Smooth muscle cell (in vitro differentiated cells): ENCODE measurements at regions not wholly inside any gene's neighbourhood (a gene's known extent, or its start where the extent isn't known, plus 50 kb on each side); places are given as distances from the start of the nearest gene placed in this dataset.

Source experiments
- DNase-seq: peaks from one replicate; lab custom pipeline; 2025; ENCODE audit not compliant: unreplicated experiment; lab: John Stamatoyannopoulos, UW
- H2AFZ ChIP-seq: fragments of 200-600 bp; sonication (generic); 2 replicates; pipeline ENCODE4 v1.6.0; 2016; ENCODE audit warnings: antibody characterized with exemption, low read depth, mild to moderate bottlenecking
- H3F3A ChIP-seq: fragments of 200-600 bp; sonication (generic); 2 replicates; pipeline ENCODE4 v1.6.0; 2017; ENCODE audit warnings: antibody characterized with exemption, low read depth
- H3K27ac ChIP-seq: fragments of 200-600 bp; sonication (generic); 2 replicates; pipeline ENCODE4 v1.5.1; 2016; ENCODE audit warnings: low read depth, mild to moderate bottlenecking
- H3K27me3 ChIP-seq: fragments of 200-600 bp; sonication (generic); 2 replicates; pipeline ENCODE4 v1.6.1; 2016; ENCODE audit warnings: low read depth, mild to moderate bottlenecking
- H3K36me3 ChIP-seq: fragments of 200-600 bp; sonication (generic); 2 replicates; pipeline ENCODE4 v1.5.1; 2016; ENCODE audit warnings: low read depth
- H3K4me1 ChIP-seq: fragments of 200-600 bp; sonication (generic); 2 replicates; pipeline ENCODE4 v1.5.1; 2016; ENCODE audit warnings: low read depth
- H3K4me2 ChIP-seq: fragments of 200-600 bp; sonication (generic); 2 replicates; pipeline ENCODE4 v1.6.0; 2016; ENCODE audit warnings: mild to moderate bottlenecking
- H3K4me3 ChIP-seq: fragments of 200-600 bp; sonication (generic); 2 replicates; pipeline ENCODE4 v1.5.1; 2016; ENCODE audit warnings: mild to moderate bottlenecking
- H3K79me2 ChIP-seq: fragments of 200-600 bp; sonication (generic); 2 replicates; pipeline ENCODE4 v1.6.0; 2016; ENCODE audit warnings: low read depth, mild to moderate bottlenecking
- H3K9ac ChIP-seq: fragments of 200-600 bp; sonication (generic); 2 replicates; pipeline ENCODE4 v1.6.0; 2016; ENCODE audit warnings: low read depth
- H3K9me3 ChIP-seq: fragments of 200-600 bp; sonication (generic); replicated peaks from 2 replicates; pipeline ENCODE4 v1.5.1; 2016; ENCODE audit warnings: low read depth
- H4K20me1 ChIP-seq: fragments of 200-600 bp; sonication (generic); 2 replicates; pipeline ENCODE4 v1.6.0; 2016; ENCODE audit warnings: low read depth
- WGBS: methylation state at CpG from one replicate; pipeline ENCODE4 v1.1.7; 2016; ENCODE audit warnings: low lambda C conversion rate; 5-methylcytosine and 5-hydroxymethylcytosine counted together
- TF ChIP-seq, protein P1 (sequence below): fragments of 200-600 bp; sonication (generic); IDR thresholded peaks from 2 replicates; pipeline ENCODE4 v1.5.1; 2017; ENCODE audit warnings: borderline replicate concordance, mild to moderate bottlenecking, antibody characterized with exemption; ENCODE audit not compliant: insufficient read depth, poor library complexity, severe bottlenecking

GRCh38 chr13:107882708-107883560, 332.4 kb downstream of the LIG4 start:
- 89% methylated on average over 11 of the region's 11 CpGs for WGBS
- TF ChIP-seq, protein P1, sequence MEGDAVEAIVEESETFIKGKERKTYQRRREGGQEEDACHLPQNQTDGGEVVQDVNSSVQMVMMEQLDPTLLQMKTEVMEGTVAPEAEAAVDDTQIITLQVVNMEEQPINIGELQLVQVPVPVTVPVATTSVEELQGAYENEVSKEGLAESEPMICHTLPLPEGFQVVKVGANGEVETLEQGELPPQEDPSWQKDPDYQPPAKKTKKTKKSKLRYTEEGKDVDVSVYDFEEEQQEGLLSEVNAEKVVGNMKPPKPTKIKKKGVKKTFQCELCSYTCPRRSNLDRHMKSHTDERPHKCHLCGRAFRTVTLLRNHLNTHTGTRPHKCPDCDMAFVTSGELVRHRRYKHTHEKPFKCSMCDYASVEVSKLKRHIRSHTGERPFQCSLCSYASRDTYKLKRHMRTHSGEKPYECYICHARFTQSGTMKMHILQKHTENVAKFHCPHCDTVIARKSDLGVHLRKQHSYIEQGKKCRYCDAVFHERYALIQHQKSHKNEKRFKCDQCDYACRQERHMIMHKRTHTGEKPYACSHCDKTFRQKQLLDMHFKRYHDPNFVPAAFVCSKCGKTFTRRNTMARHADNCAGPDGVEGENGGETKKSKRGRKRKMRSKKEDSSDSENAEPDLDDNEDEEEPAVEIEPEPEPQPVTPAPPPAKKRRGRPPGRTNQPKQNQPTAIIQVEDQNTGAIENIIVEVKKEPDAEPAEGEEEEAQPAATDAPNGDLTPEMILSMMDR: no peak
- Histone ChIP-seq H3K27ac (peak overlapping the region; percentile 65), H2AFZ (no peak overlapping the region), H4K20me1 (no peaks in the 10 kb centered on the region), H3F3A (no peaks in the 10 kb centered on the region), H3K4me1 (no peaks in the 10 kb centered on the region), H3K4me2 (peak overlapping the region; percentile 6), H3K27me3 (no peaks in the 10 kb centered on the region), H3K79me2 (no peaks in the 10 kb centered on the region), H3K36me3 (no peaks in the 10 kb centered on the region), H3K4me3 (no peak overlapping the region), H3K9me3 (no peaks in the 10 kb centered on the region), H3K9ac (no peak overlapping the region)
- DNase-seq: no peak

GRCh38 chr13:107881362-107881761, 334.0 kb downstream of the LIG4 start:
- Histone ChIP-seq H2AFZ (no peak overlapping the region), H3K4me2 (no peak overlapping the region), H3K9me3 (no peaks in the 10 kb centered on the region), H3K27ac (no peak overlapping the region), H3K9ac (no peak overlapping the region), H3K27me3 (no peaks in the 10 kb centered on the region), H3K4me3 (no peak overlapping the region), H3K36me3 (no peaks in the 10 kb centered on the region), H3K4me1 (no peaks in the 10 kb centered on the region), H3F3A (no peaks in the 10 kb centered on the region), H3K79me2 (no peaks in the 10 kb centered on the region), H4K20me1 (no peaks in the 10 kb centered on the region)
- 85% methylated on average over 3 of the region's 3 CpGs for WGBS
- no peak for DNase-seq
- TF ChIP-seq, protein P1: no peak

DNA sequence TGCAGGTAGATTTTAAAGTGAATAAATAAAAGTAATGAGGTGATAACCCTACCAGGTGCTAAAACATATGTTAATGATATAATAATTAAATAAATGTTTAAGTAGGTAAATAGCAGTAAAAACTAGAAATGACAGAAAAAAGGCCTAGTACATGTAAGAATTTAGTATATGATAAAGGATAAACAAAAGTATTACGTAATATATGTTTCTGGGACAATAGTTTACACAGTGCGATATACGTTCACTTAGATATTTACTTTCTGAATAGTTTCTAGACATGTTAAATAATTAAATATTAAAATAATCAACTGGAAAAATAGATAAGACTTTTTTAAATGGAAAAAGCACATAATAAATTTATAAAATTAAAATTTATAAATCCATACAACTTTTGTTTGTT, 340.9 kb downstream of the LIG4 start:
- TF ChIP-seq, protein P1: no peak
- Histone ChIP-seq H3F3A (no peaks in the 10 kb centered on the region), H3K9ac (no peak overlapping the region), H3K27me3 (peaks cover 15% of the 10 kb centered on the region), H3K36me3 (no peaks in the 10 kb centered on the region), H3K9me3 (no peaks in the 10 kb centered on the region), H3K4me3 (no peak overlapping the region), H2AFZ (no peak overlapping the region), H3K79me2 (no peaks in the 10 kb centered on the region), H3K4me2 (no peak overlapping the region), H3K27ac (no peak overlapping the region), H4K20me1 (no peaks in the 10 kb centered on the region), H3K4me1 (no peaks in the 10 kb centered on the region)
- no peak for DNase-seq
- 84% methylated on average over 3 of the region's 3 CpGs for WGBS

GRCh38 chr13:107873926-107874325, 341.4 kb downstream of the LIG4 start:
- Histone ChIP-seq H3K9me3 (no peaks in the 10 kb centered on the region), H3K4me1 (peaks cover 2% of the 10 kb centered on the region), H3K27ac (no peak overlapping the region), H3K4me2 (no peak overlapping the region), H3K9ac (no peak overlapping the region), H3K79me2 (no peaks in the 10 kb centered on the region), H3K4me3 (no peak overlapping the region), H4K20me1 (no peaks in the 10 kb centered on the region), H3F3A (no peaks in the 10 kb centered on the region), H3K36me3 (no peaks in the 10 kb centered on the region), H3K27me3 (peaks cover 20% of the 10 kb centered on the region), H2AFZ (no peak overlapping the region)
- no peak for DNase-seq
- 83% methylated on average over 5 of the region's 5 CpGs for WGBS
- TF ChIP-seq, protein P1: no peak
